RKO (cell line): ENCODE measurements at regions not wholly inside any gene's neighbourhood (a gene's known extent, or its start where the extent isn't known, plus 50 kb on each side); places are given as distances from the start of the nearest gene placed in this dataset.
A peak's percentile ranks its signal among the peaks of the same experiment; 100 is the strongest.

Experiments used
- DNase-seq: peaks from one replicate; pipeline ENCODE4 v3.0.0-alpha.2; 2016; ENCODE audit warnings: low spot score

GRCh38 chr2:19809206-19809605 is 92.6 kb downstream of the TTC32 start:
- no peak for DNase-seq

GRCh38 chr2:19807866-19808265 is 93.9 kb downstream of the TTC32 start:
- no peak for DNase-seq

- DNase-seq = no peak
Observed at GRCh38 chr2:19807346-19807745, 94.4 kb downstream of the TTC32 start.

- no peak for DNase-seq
Observed at GRCh38 chr2:19806591-19806990, 95.2 kb downstream of the TTC32 start.

GRCh38 chr2:19806131-19806530 is 95.7 kb downstream of the TTC32 start:
- DNase-seq = no peak

- no peak for DNase-seq
Observed at GRCh38 chr2:19805266-19805665, 96.5 kb downstream of the TTC32 start.

- DNase-seq = no peak
Observed at GRCh38 chr2:19804639-19805260, 97.0 kb downstream of the TTC32 start.

- no peak for DNase-seq
Observed at GRCh38 chr2:19802086-19802841, 99.5 kb downstream of the TTC32 start.

GRCh38 chr2:19801367-19802080 is 100.3 kb downstream of the TTC32 start:
- peak; percentile 86 for DNase-seq

GRCh38 chr2:19800796-19801195 is 101.0 kb downstream of the TTC32 start:
- DNase-seq = no peak

GRCh38 chr2:19799881-19800780 is 101.7 kb downstream of the TTC32 start:
- no peak for DNase-seq

- no peak for DNase-seq
Observed at GRCh38 chr2:19797871-19798270, 103.9 kb downstream of the TTC32 start.

GRCh38 chr2:19797243-19797810 is 104.5 kb downstream of the TTC32 start:
- no peak for DNase-seq

GRCh38 chr2:19796035-19796695 is 105.6 kb downstream of the TTC32 start:
- DNase-seq = no peak

- no peak for DNase-seq
Observed at GRCh38 chr2:19793132-19793750, 108.5 kb downstream of the TTC32 start.

GRCh38 chr2:19790291-19790690 is 111.5 kb downstream of the TTC32 start:
- DNase-seq = no peak

- DNase-seq = no peak
Observed at GRCh38 chr2:19787134-19787533, 114.6 kb downstream of the TTC32 start.

GRCh38 chr2:19786408-19787058 is 115.2 kb downstream of the TTC32 start:
- DNase-seq = peak; percentile 30

GRCh38 chr2:19785867-19786266 is 115.9 kb downstream of the TTC32 start:
- no peak for DNase-seq

- no peak for DNase-seq
Observed at GRCh38 chr2:19785447-19785846, 116.3 kb downstream of the TTC32 start.
